ENCODE measurements at regions not wholly inside any gene's neighbourhood (a gene's known extent, or its start where the extent isn't known, plus 50 kb on each side); places are given as distances from the start of the nearest gene placed in this dataset.

DNA sequence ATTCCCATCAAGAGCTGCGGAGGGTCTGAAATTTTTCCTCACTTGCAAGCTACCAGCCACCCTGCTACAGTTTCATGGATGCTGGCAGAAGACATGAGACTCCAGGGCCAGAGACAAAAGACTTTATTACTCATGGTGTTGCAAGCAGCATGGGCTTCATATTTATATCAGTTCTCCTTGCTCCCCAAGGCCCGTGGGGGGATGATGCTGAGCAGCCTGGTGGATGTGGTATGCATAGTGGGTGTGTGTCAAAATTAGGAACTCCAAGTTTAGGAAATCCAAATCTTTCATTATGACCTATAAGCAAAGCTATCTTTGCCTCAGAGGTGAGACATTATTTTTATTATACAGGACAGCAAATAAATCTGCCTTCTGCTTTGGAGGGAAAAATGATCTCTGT is 105.7 kb upstream of the ALDH1B1 start:
- no peak for ATAC-seq
- POLR2A ChIA-PET, result no interaction called here
- CTCF ChIA-PET, result no interaction called here
- in situ Hi-C loops (cut with HindIII; ENCODE audit: low pct_unique_long_range_greater_than_20kb, low sequenced_read_pairs), result no loop called here
- H3K27me3 ChIP-seq (ENCODE audit: control insufficient read depth, insufficient read depth, low read length), result no peaks in the 10 kb centered on the region
- no peak for DNase-seq (ENCODE audit: low read depth, low spot score)
- H3K27ac ChIP-seq (ENCODE audit: low read length), result no peak overlapping the region
- no peak overlapping the region for H3K4me3 ChIP-seq (ENCODE audit: low read depth in 2 of 2, low read length in 2 of 2)
- TF ChIP-seq, protein P1, sequence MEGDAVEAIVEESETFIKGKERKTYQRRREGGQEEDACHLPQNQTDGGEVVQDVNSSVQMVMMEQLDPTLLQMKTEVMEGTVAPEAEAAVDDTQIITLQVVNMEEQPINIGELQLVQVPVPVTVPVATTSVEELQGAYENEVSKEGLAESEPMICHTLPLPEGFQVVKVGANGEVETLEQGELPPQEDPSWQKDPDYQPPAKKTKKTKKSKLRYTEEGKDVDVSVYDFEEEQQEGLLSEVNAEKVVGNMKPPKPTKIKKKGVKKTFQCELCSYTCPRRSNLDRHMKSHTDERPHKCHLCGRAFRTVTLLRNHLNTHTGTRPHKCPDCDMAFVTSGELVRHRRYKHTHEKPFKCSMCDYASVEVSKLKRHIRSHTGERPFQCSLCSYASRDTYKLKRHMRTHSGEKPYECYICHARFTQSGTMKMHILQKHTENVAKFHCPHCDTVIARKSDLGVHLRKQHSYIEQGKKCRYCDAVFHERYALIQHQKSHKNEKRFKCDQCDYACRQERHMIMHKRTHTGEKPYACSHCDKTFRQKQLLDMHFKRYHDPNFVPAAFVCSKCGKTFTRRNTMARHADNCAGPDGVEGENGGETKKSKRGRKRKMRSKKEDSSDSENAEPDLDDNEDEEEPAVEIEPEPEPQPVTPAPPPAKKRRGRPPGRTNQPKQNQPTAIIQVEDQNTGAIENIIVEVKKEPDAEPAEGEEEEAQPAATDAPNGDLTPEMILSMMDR (IDR thresholded peaks at IDR 0.05), result no peak
- TF ChIP-seq TCF7L2 (IDR thresholded peaks at IDR 0.05; ENCODE audit: low read depth, low read length) (no peak), SIN3A (IDR thresholded peaks at IDR 0.05; ENCODE audit: borderline replicate concordance, insufficient read depth, low read depth, low read length) (no peak), POLR2AphosphoS5 (IDR thresholded peaks at IDR 0.05; ENCODE audit: low read depth, low read length) (no peak)
- H3K9me3 ChIP-seq (ENCODE audit: control insufficient read depth, insufficient read depth, low read depth, low read length), result no peaks in the 10 kb centered on the region
- no TSS peak for BruUV-seq (replicated peaks)
- intact Hi-C loops (cut with micrococcal nuclease; ENCODE audit: unreplicated experiment), result no loop called here
- H3K36me3 ChIP-seq (ENCODE audit: control insufficient read depth, insufficient read depth, low read length), result no peaks in the 10 kb centered on the region
- H3K4me1 ChIP-seq (ENCODE audit: control insufficient read depth, insufficient read depth, low read length), result no peaks in the 10 kb centered on the region

DNA sequence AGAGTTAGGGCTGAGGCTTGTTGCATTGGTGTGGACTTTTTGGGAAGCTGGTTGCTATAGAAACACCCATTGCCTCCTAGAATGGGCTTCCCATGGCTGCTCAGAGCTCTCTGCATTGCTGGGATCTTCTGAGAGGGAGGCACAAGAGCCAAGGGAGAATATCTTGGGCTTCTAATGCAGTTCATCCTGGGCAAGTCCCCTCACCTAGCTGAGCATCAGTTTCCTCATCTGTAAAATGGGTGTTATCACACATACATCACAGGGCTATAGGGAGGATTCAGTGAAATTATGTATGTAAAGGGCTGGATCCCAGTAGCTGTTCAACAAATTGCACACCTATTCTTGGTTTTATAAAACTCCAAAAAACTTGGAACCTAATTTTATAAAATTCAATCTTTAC is 106.1 kb upstream of the ALDH1B1 start:
- intact Hi-C loops (cut with micrococcal nuclease; ENCODE audit: unreplicated experiment), result no loop called here
- Histone ChIP-seq H3K4me3 (ENCODE audit: low read depth in 2 of 2, low read length in 2 of 2) (no peak overlapping the region), H3K9me3 (ENCODE audit: control insufficient read depth, insufficient read depth, low read depth, low read length) (no peaks in the 10 kb centered on the region), H3K27ac (ENCODE audit: low read length) (no peak overlapping the region), H3K36me3 (ENCODE audit: control insufficient read depth, insufficient read depth, low read length) (no peaks in the 10 kb centered on the region), H3K4me1 (ENCODE audit: control insufficient read depth, insufficient read depth, low read length) (no peaks in the 10 kb centered on the region), H3K27me3 (ENCODE audit: control insufficient read depth, insufficient read depth, low read length) (no peaks in the 10 kb centered on the region)
- ChIA-PET CTCF (no interaction called here), POLR2A (no interaction called here)
- TF ChIP-seq, protein P2, sequence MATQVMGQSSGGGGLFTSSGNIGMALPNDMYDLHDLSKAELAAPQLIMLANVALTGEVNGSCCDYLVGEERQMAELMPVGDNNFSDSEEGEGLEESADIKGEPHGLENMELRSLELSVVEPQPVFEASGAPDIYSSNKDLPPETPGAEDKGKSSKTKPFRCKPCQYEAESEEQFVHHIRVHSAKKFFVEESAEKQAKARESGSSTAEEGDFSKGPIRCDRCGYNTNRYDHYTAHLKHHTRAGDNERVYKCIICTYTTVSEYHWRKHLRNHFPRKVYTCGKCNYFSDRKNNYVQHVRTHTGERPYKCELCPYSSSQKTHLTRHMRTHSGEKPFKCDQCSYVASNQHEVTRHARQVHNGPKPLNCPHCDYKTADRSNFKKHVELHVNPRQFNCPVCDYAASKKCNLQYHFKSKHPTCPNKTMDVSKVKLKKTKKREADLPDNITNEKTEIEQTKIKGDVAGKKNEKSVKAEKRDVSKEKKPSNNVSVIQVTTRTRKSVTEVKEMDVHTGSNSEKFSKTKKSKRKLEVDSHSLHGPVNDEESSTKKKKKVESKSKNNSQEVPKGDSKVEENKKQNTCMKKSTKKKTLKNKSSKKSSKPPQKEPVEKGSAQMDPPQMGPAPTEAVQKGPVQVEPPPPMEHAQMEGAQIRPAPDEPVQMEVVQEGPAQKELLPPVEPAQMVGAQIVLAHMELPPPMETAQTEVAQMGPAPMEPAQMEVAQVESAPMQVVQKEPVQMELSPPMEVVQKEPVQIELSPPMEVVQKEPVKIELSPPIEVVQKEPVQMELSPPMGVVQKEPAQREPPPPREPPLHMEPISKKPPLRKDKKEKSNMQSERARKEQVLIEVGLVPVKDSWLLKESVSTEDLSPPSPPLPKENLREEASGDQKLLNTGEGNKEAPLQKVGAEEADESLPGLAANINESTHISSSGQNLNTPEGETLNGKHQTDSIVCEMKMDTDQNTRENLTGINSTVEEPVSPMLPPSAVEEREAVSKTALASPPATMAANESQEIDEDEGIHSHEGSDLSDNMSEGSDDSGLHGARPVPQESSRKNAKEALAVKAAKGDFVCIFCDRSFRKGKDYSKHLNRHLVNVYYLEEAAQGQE (IDR thresholded peaks at IDR 0.05; ENCODE audit: insufficient read depth in 1 of 2, low read depth in 2 of 2, low read length in 1 of 2), result no peak
- TF ChIP-seq, protein P1 (IDR thresholded peaks at IDR 0.05), result no peak
- no peak for TF ChIP-seq SIN3A (IDR thresholded peaks at IDR 0.05; ENCODE audit: borderline replicate concordance, insufficient read depth, low read depth, low read length)
- TF ChIP-seq TCF7L2 (IDR thresholded peaks at IDR 0.05; ENCODE audit: low read depth, low read length), result no peak
- no peak for TF ChIP-seq POLR2AphosphoS5 (IDR thresholded peaks at IDR 0.05; ENCODE audit: low read depth, low read length)
- ATAC-seq (no peak), DNase-seq (ENCODE audit: low read depth, low spot score) (no peak)
- BruUV-seq (replicated peaks), result no TSS peak
- in situ Hi-C loops (cut with HindIII; ENCODE audit: low pct_unique_long_range_greater_than_20kb, low sequenced_read_pairs), result no loop called here
